GM18508 (cell line): ENCODE measurements at regions not wholly inside any gene's neighbourhood (a gene's known extent, or its start where the extent isn't known, plus 50 kb on each side); places are given as distances from the start of the nearest gene placed in this dataset.
A peak's percentile ranks its signal among the peaks of the same experiment; 100 is the strongest.

ENCODE experiments used
- ATAC-seq: cut with Tn5 transposase; IDR thresholded peaks from one replicate; pipeline ENCODE4 v1.9.1; 2021; ENCODE audit warnings: moderate number of reproducible peaks; ENCODE audit not compliant: insufficient read depth, unreplicated experiment

- ATAC-seq = no peak
These were observed 229.8 kb downstream of the PIK3C3 start for GRCh38 chr18:42184685-42185477.

- no peak for ATAC-seq
These were observed 230.5 kb downstream of the PIK3C3 start for GRCh38 chr18:42185486-42185885.

GRCh38 chr18:42187611-42188380 is 232.8 kb downstream of the PIK3C3 start:
- ATAC-seq = peak; percentile 63

GRCh38 chr18:42190643-42191042 is 235.6 kb downstream of the PIK3C3 start:
- no peak for ATAC-seq

GRCh38 chr18:42192251-42193248 is 237.5 kb downstream of the PIK3C3 start:
- ATAC-seq = no peak

GRCh38 chr18:42196651-42197050 is 241.6 kb downstream of the PIK3C3 start:
- ATAC-seq = no peak

- ATAC-seq = no peak
These were observed 246.1 kb downstream of the PIK3C3 start for GRCh38 chr18:42201137-42201536.

- ATAC-seq = no peak
These were observed 256.2 kb downstream of the PIK3C3 start for GRCh38 chr18:42211201-42211600.

- ATAC-seq = no peak
These were observed 267.5 kb downstream of the PIK3C3 start for GRCh38 chr18:42222557-42222956.

GRCh38 chr18:42228581-42228980 is 273.5 kb downstream of the PIK3C3 start:
- ATAC-seq = no peak

- ATAC-seq = peak; percentile 100
These were observed 274.5 kb downstream of the PIK3C3 start for GRCh38 chr18:42229211-42230210.

- no peak for ATAC-seq
These were observed 275.6 kb downstream of the PIK3C3 start for GRCh38 chr18:42230636-42231035.

GRCh38 chr18:42231284-42231683 is 276.2 kb downstream of the PIK3C3 start:
- no peak for ATAC-seq

- no peak for ATAC-seq
These were observed 276.8 kb downstream of the PIK3C3 start for GRCh38 chr18:42231796-42232195.

GRCh38 chr18:42233908-42234307 is 278.9 kb downstream of the PIK3C3 start:
- ATAC-seq = no peak

- no peak for ATAC-seq
These were observed 287.7 kb downstream of the PIK3C3 start for GRCh38 chr18:42242758-42243157.

- no peak for ATAC-seq
These were observed 290.1 kb downstream of the PIK3C3 start for GRCh38 chr18:42245137-42245536.

- no peak for ATAC-seq
These were observed 301.1 kb downstream of the PIK3C3 start for GRCh38 chr18:42255908-42256765.
